ENCODE measurements at regions not wholly inside any gene's neighbourhood (a gene's known extent, or its start where the extent isn't known, plus 50 kb on each side); places are given as distances from the start of the nearest gene placed in this dataset.
"Not testable (repeated sequence)": the region's sequence is repeated elsewhere in the genome, so short reads cannot be mapped to it uniquely, and the experiment has no call there.

GRCh38 chr3:187521546-187521945 lies 148.6 kb downstream of the SST start:
- no peak for DNase-seq (ENCODE audit: low spot score)
- H3K4me1 Mint-ChIP-seq (ENCODE audit: low read depth in 2 of 2): no peaks in the 10 kb centered on the region
- no peaks in the 10 kb centered on the region for H3K9me3 Mint-ChIP-seq
- H3K27ac Mint-ChIP-seq: no peak overlapping the region
- H3K27me3 Mint-ChIP-seq: peaks cover 18 to 27% of the 10 kb centered on the region in 2 donors
- ATAC-seq: no peak
- no peaks in the 10 kb centered on the region for H3K36me3 Mint-ChIP-seq
- no peak overlapping the region for H3K4me3 Mint-ChIP-seq

GRCh38 chr3:187520027-187520945 lies 149.9 kb downstream of the SST start:
- no peak overlapping the region for H3K4me3 Mint-ChIP-seq
- DNase-seq (ENCODE audit: low spot score): no peak
- H3K9me3 Mint-ChIP-seq: no peaks in the 10 kb centered on the region
- H3K27me3 Mint-ChIP-seq: peaks cover 14 to 15% of the 10 kb centered on the region in 2 donors
- no peak for ATAC-seq
- no peaks in the 10 kb centered on the region for H3K36me3 Mint-ChIP-seq
- no peak overlapping the region for H3K27ac Mint-ChIP-seq
- H3K4me1 Mint-ChIP-seq (ENCODE audit: low read depth in 2 of 2): no peaks in the 10 kb centered on the region

GRCh38 chr3:187519428-187519890 lies 150.7 kb downstream of the SST start:
- peaks cover 9 to 11% of the 10 kb centered on the region in 2 donors for H3K27me3 Mint-ChIP-seq
- DNase-seq (ENCODE audit: low spot score): no peak
- no peak for ATAC-seq
- H3K27ac Mint-ChIP-seq: no peak overlapping the region
- no peaks in the 10 kb centered on the region for H3K9me3 Mint-ChIP-seq
- no peaks in the 10 kb centered on the region for H3K36me3 Mint-ChIP-seq
- no peak overlapping the region for H3K4me3 Mint-ChIP-seq
- no peaks in the 10 kb centered on the region for H3K4me1 Mint-ChIP-seq (ENCODE audit: low read depth in 2 of 2)

GRCh38 chr3:187518616-187519015 lies 150.4 kb downstream of the RTP4 start:
- Mint-ChIP-seq H3K27ac (no peak overlapping the region), H3K4me1 (ENCODE audit: low read depth in 2 of 2) (no peaks in the 10 kb centered on the region), H3K9me3 (peaks cover 3% of the 10 kb centered on the region), H3K27me3 (peaks cover 10 to 12% of the 10 kb centered on the region in 2 donors), H3K4me3 (no peak overlapping the region), H3K36me3 (no peaks in the 10 kb centered on the region)
- ATAC-seq (no peak), DNase-seq (ENCODE audit: low spot score) (no peak)

- Mint-ChIP-seq H3K4me1 (ENCODE audit: low read depth in 2 of 2) (no peaks in the 10 kb centered on the region), H3K27ac (no peak overlapping the region), H3K27me3 (peaks cover 10 to 13% of the 10 kb centered on the region in 2 donors), H3K9me3 (peaks cover 3% of the 10 kb centered on the region), H3K4me3 (no peak overlapping the region), H3K36me3 (no peaks in the 10 kb centered on the region)
- no peak for ATAC-seq
- DNase-seq (ENCODE audit: low spot score): no peak
Observed at GRCh38 chr3:187518207-187518606, 150.0 kb downstream of the RTP4 start.

GRCh38 chr3:187516446-187517185 lies 148.4 kb downstream of the RTP4 start:
- Mint-ChIP-seq H3K36me3 (no peaks in the 10 kb centered on the region), H3K27me3 (peaks cover 10 to 13% of the 10 kb centered on the region in 2 donors), H3K4me1 (ENCODE audit: low read depth in 2 of 2) (no peaks in the 10 kb centered on the region), H3K9me3 (peaks cover 3% of the 10 kb centered on the region), H3K4me3 (no peak overlapping the region), H3K27ac (no peak overlapping the region)
- ATAC-seq (no peak), DNase-seq (ENCODE audit: low spot score) (no peak)

- Mint-ChIP-seq H3K27ac (no peak overlapping the region), H3K9me3 (no peaks in the 10 kb centered on the region)
- ATAC-seq: no peak
Observed at GRCh38 chr3:187507905-187508304, 139.7 kb downstream of the RTP4 start.

GRCh38 chr3:187507266-187507665 lies 139.1 kb downstream of the RTP4 start:
- Mint-ChIP-seq H3K4me1 (ENCODE audit: low read depth in 2 of 2) (no peaks in the 10 kb centered on the region), H3K27me3 (peaks cover 15 to 55% of the 10 kb centered on the region in 2 donors), H3K27ac (no peak overlapping the region), H3K9me3 (no peaks in the 10 kb centered on the region), H3K4me3 (no peak overlapping the region), H3K36me3 (no peaks in the 10 kb centered on the region)
- ATAC-seq: no peak
- DNase-seq (ENCODE audit: low spot score): no peak

More at GRCh38 chr3:187507905-187508304, 139.7 kb downstream of the RTP4 start:
- no peak overlapping the region for H3K4me3 Mint-ChIP-seq
- no peaks in the 10 kb centered on the region for H3K36me3 Mint-ChIP-seq
- no peak for DNase-seq (ENCODE audit: low spot score)
- peaks cover 15 to 51% of the 10 kb centered on the region in 2 donors for H3K27me3 Mint-ChIP-seq
- no peaks in the 10 kb centered on the region for H3K4me1 Mint-ChIP-seq (ENCODE audit: low read depth in 2 of 2)

GRCh38 chr3:187504435-187504834 lies 136.2 kb downstream of the RTP4 start:
- Mint-ChIP-seq H3K27me3 (peaks cover 21 to 55% of the 10 kb centered on the region in 2 donors), H3K4me1 (ENCODE audit: low read depth in 2 of 2) (no peaks in the 10 kb centered on the region), H3K36me3 (no peaks in the 10 kb centered on the region), H3K4me3 (no peak overlapping the region), H3K9me3 (no peaks in the 10 kb centered on the region), H3K27ac (no peak overlapping the region)
- no peak for ATAC-seq
- DNase-seq (ENCODE audit: low spot score): no peak

- ATAC-seq: no peak
- DNase-seq (ENCODE audit: low spot score): no peak
- Mint-ChIP-seq H3K4me1 (ENCODE audit: low read depth in 2 of 2) (no peaks in the 10 kb centered on the region), H3K27ac (no peak overlapping the region), H3K9me3 (peaks cover 4% of the 10 kb centered on the region), H3K4me3 (no peak overlapping the region), H3K27me3 (peaks cover 21 to 43% of the 10 kb centered on the region in 2 donors), H3K36me3 (peaks cover 4% of the 10 kb centered on the region)
Observed at GRCh38 chr3:187498211-187498724, 130.1 kb downstream of the RTP4 start.

GRCh38 chr3:187497052-187497451 lies 128.9 kb downstream of the RTP4 start:
- Mint-ChIP-seq H3K27me3 (peaks cover 21 to 45% of the 10 kb centered on the region in 2 donors), H3K4me1 (ENCODE audit: low read depth in 2 of 2) (no peaks in the 10 kb centered on the region), H3K27ac (no peak overlapping the region), H3K36me3 (peaks cover 4% of the 10 kb centered on the region), H3K4me3 (no peak overlapping the region), H3K9me3 (peaks cover 4% of the 10 kb centered on the region)
- DNase-seq (ENCODE audit: low spot score) (no peak), ATAC-seq (no peak)

- not testable (repeated sequence) for H3K4me1 Mint-ChIP-seq (ENCODE audit: low read depth in 2 of 2); H3K4me3 Mint-ChIP-seq; H3K27ac Mint-ChIP-seq; H3K9me3 Mint-ChIP-seq; H3K36me3 Mint-ChIP-seq; ATAC-seq; DNase-seq (ENCODE audit: low spot score)
- H3K27me3 Mint-ChIP-seq: peaks cover 15 to 45% of the 10 kb centered on the region in 2 donors
Observed at GRCh38 chr3:187494056-187494455, 125.9 kb downstream of the RTP4 start.

GRCh38 chr3:187491371-187491770 lies 123.2 kb downstream of the RTP4 start:
- Mint-ChIP-seq H3K4me1 (ENCODE audit: low read depth in 2 of 2) (no peaks in the 10 kb centered on the region), H3K27me3 (peaks cover 22 to 46% of the 10 kb centered on the region in 2 donors), H3K27ac (no peak overlapping the region), H3K9me3 (peaks cover 4% of the 10 kb centered on the region), H3K4me3 (no peak overlapping the region), H3K36me3 (peaks cover 4% of the 10 kb centered on the region)
- no peak for ATAC-seq
- DNase-seq (ENCODE audit: low spot score): no peak

- no peaks in the 10 kb centered on the region for H3K4me1 Mint-ChIP-seq (ENCODE audit: low read depth in 2 of 2)
- H3K4me3 Mint-ChIP-seq: no peak overlapping the region
- ATAC-seq (no peak), DNase-seq (ENCODE audit: low spot score) (no peak)
- peaks cover 4% of the 10 kb centered on the region for H3K36me3 Mint-ChIP-seq
- no peak overlapping the region for H3K27ac Mint-ChIP-seq
- H3K27me3 Mint-ChIP-seq: peaks cover 25 to 52% of the 10 kb centered on the region in 2 donors
- H3K9me3 Mint-ChIP-seq: peaks cover 4% of the 10 kb centered on the region
Observed at GRCh38 chr3:187490366-187490765, 122.2 kb downstream of the RTP4 start.

Data from natural killer cell treated with Interleukin-12 subunit alpha and Interleukin-12 subunit beta and Interleukin-15 and Interleukin-18, amount 100 ng/mL, for 72 hours (primary cell).